ENCODE measurements at regions not wholly inside any gene's neighbourhood (a gene's known extent, or its start where the extent isn't known, plus 50 kb on each side); places are given as distances from the start of the nearest gene placed in this dataset.

GRCh38 chr18:67200665-67201064 lies 315.9 kb downstream of the DSEL start:
- Mint-ChIP-seq H3K4me3 (no peak overlapping the region), H3K27ac (no peak overlapping the region), H3K36me3 (no peaks in the 10 kb centered on the region), H3K9me3 (ENCODE audit: low read depth) (no peaks in the 10 kb centered on the region), H3K27me3 (peaks cover 5% of the 10 kb centered on the region), H3K4me1 (ENCODE audit: low read depth) (no peaks in the 10 kb centered on the region)

- no peak overlapping the region for H3K27ac Mint-ChIP-seq
- H3K27me3 Mint-ChIP-seq = peaks cover 5% of the 10 kb centered on the region
- H3K4me1 Mint-ChIP-seq (ENCODE audit: low read depth) = peaks cover under 1% of the 10 kb centered on the region
- no peaks in the 10 kb centered on the region for H3K9me3 Mint-ChIP-seq (ENCODE audit: low read depth)
- H3K4me3 Mint-ChIP-seq = no peak overlapping the region
- H3K36me3 Mint-ChIP-seq = no peaks in the 10 kb centered on the region
These were observed 316.4 kb downstream of the DSEL start for GRCh38 chr18:67199993-67200617.

- Mint-ChIP-seq H3K27ac (no peak overlapping the region), H3K36me3 (no peaks in the 10 kb centered on the region), H3K4me1 (ENCODE audit: low read depth) (peaks cover 4% of the 10 kb centered on the region), H3K9me3 (ENCODE audit: low read depth) (no peaks in the 10 kb centered on the region), H3K27me3 (peaks cover 1% of the 10 kb centered on the region), H3K4me3 (no peak overlapping the region)
These were observed 321.6 kb downstream of the DSEL start for GRCh38 chr18:67194886-67195285.

- Mint-ChIP-seq H3K27me3 (peaks cover 2% of the 10 kb centered on the region), H3K4me3 (no peak overlapping the region), H3K9me3 (ENCODE audit: low read depth) (no peaks in the 10 kb centered on the region), H3K4me1 (ENCODE audit: low read depth) (peaks cover 4% of the 10 kb centered on the region), H3K27ac (no peak overlapping the region), H3K36me3 (no peaks in the 10 kb centered on the region)
These were observed 324.0 kb downstream of the DSEL start for GRCh38 chr18:67192535-67192934.

DNA sequence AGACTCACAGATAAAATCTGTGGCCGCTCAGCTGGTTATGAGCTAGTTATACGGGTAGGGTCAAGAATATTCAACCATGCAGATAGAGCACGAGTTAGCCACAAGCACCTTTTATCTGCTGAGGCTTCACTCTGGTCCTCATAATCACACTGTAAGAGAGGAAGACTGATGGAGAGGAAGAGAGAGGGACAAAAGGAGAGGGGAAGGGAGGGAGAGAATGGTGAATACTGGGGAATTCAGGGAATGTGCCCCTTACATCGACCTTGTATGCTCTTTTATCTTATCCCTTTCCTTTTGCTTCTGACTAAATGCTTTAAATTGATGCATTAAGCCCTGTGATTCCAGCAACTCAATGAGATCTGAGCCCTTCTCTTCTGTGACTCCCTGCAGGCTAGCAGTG lies 333.1 kb downstream of the DSEL start:
- Mint-ChIP-seq H3K27ac (no peak overlapping the region), H3K4me1 (ENCODE audit: low read depth) (no peaks in the 10 kb centered on the region), H3K4me3 (no peak overlapping the region), H3K27me3 (peaks cover 14% of the 10 kb centered on the region), H3K36me3 (no peaks in the 10 kb centered on the region), H3K9me3 (ENCODE audit: low read depth) (no peaks in the 10 kb centered on the region)

- no peak overlapping the region for H3K4me3 Mint-ChIP-seq
- H3K27me3 Mint-ChIP-seq = peaks cover 12% of the 10 kb centered on the region
- H3K27ac Mint-ChIP-seq = no peak overlapping the region
- no peaks in the 10 kb centered on the region for H3K9me3 Mint-ChIP-seq (ENCODE audit: low read depth)
- H3K4me1 Mint-ChIP-seq (ENCODE audit: low read depth) = no peaks in the 10 kb centered on the region
- H3K36me3 Mint-ChIP-seq = no peaks in the 10 kb centered on the region
These were observed 336.8 kb downstream of the DSEL start for GRCh38 chr18:67179726-67180125.

DNA sequence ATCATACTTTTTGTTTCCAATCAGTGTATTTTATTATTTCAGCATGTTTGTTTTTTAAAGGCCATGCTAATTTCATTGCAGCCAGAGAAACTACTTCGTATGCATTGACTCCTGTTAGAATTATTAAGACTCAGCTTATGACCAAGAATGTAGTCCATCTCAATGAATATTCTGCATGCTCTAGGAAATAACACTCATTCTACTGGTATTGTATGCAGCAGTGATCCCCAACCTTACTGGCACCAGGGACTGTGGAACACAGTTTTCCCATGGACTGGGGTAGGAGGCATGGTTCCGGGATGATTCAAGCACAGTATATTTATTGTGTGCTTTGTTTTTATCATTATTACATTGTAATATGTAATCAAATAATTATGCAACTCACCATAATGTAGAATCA lies 356.9 kb downstream of the DSEL start:
- H3K4me3 Mint-ChIP-seq = no peak overlapping the region
- no peaks in the 10 kb centered on the region for H3K36me3 Mint-ChIP-seq
- H3K4me1 Mint-ChIP-seq (ENCODE audit: low read depth) = no peaks in the 10 kb centered on the region
- H3K27me3 Mint-ChIP-seq = no peaks in the 10 kb centered on the region
- H3K27ac Mint-ChIP-seq = no peak overlapping the region
- H3K9me3 Mint-ChIP-seq (ENCODE audit: low read depth) = no peaks in the 10 kb centered on the region

- H3K4me1 Mint-ChIP-seq (ENCODE audit: low read depth) = no peaks in the 10 kb centered on the region
- no peak overlapping the region for H3K27ac Mint-ChIP-seq
- H3K36me3 Mint-ChIP-seq = no peaks in the 10 kb centered on the region
- no peak overlapping the region for H3K4me3 Mint-ChIP-seq
- no peaks in the 10 kb centered on the region for H3K9me3 Mint-ChIP-seq (ENCODE audit: low read depth)
- H3K27me3 Mint-ChIP-seq = no peaks in the 10 kb centered on the region
These were observed 361.5 kb downstream of the DSEL start for GRCh38 chr18:67154979-67155378.

GRCh38 chr18:67151366-67151765 lies 365.2 kb downstream of the DSEL start:
- H3K36me3 Mint-ChIP-seq = no peaks in the 10 kb centered on the region
- no peaks in the 10 kb centered on the region for H3K9me3 Mint-ChIP-seq (ENCODE audit: low read depth)
- no peaks in the 10 kb centered on the region for H3K4me1 Mint-ChIP-seq (ENCODE audit: low read depth)
- H3K4me3 Mint-ChIP-seq = no peak overlapping the region
- H3K27ac Mint-ChIP-seq = no peak overlapping the region
- no peaks in the 10 kb centered on the region for H3K27me3 Mint-ChIP-seq

DNA sequence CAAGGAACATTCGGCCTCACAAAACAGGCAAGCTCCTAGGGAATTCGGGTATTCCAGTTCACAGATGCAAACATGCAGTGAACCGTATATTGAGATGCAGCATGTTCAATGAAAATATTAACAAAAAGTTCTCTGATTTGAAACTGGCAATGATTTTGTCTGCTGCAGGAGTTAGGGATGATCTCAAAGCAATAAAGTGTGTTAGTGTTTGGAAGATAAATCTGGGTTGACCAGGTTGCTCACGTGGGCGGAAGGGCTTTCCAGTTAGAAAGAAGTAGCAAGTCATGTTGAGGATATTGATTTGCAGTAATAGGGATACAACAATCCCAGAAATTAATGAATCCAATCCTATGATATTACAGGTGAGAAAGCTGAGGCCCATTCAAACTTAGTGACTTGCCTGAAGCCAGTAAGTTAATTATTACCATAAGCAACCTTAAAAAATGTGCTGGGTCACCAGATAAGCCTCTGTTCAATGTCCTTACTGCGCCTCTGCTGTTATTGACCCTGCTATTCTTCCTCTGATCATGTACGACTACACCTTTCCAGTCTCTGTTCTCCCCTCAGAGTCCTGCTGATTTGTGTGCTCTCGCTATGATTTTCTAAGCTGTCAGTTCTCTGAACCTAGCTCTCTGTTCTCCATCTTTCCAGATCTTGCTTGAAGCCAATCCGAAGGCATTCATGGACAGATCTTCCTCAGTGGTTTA lies 370.8 kb downstream of the DSEL start:
- no peaks in the 10 kb centered on the region for H3K4me1 Mint-ChIP-seq (ENCODE audit: low read depth)
- no peak overlapping the region for H3K27ac Mint-ChIP-seq
- H3K27me3 Mint-ChIP-seq = no peaks in the 10 kb centered on the region
- H3K9me3 Mint-ChIP-seq (ENCODE audit: low read depth) = no peaks in the 10 kb centered on the region
- no peak overlapping the region for H3K4me3 Mint-ChIP-seq
- no peaks in the 10 kb centered on the region for H3K36me3 Mint-ChIP-seq

DNA sequence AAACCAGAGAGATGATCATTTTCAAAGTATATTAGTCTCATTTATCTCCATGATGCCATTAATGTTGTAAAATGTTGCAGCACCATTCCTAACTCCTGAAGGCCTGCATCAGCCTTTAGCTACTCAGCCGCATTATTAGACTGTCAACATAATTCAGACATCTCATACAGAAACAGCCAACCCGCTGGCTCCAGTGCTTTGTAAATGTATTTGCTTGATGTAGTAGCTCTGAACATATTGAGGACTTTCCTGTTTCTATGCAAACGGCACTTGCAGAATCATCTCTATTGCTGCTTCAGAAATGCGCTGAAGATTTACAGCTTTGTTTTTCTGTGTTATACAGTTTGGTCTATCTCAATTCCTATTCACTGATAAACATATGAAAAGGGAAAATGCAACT lies 372.2 kb downstream of the DSEL start:
- no peaks in the 10 kb centered on the region for H3K27me3 Mint-ChIP-seq
- no peak overlapping the region for H3K27ac Mint-ChIP-seq
- no peaks in the 10 kb centered on the region for H3K9me3 Mint-ChIP-seq (ENCODE audit: low read depth)
- H3K36me3 Mint-ChIP-seq = no peaks in the 10 kb centered on the region
- no peaks in the 10 kb centered on the region for H3K4me1 Mint-ChIP-seq (ENCODE audit: low read depth)
- H3K4me3 Mint-ChIP-seq = no peak overlapping the region

- Mint-ChIP-seq H3K27me3 (no peaks in the 10 kb centered on the region), H3K4me1 (ENCODE audit: low read depth) (no peaks in the 10 kb centered on the region), H3K4me3 (no peak overlapping the region), H3K27ac (no peak overlapping the region), H3K36me3 (no peaks in the 10 kb centered on the region), H3K9me3 (ENCODE audit: low read depth) (no peaks in the 10 kb centered on the region)
These were observed 373.5 kb downstream of the DSEL start for GRCh38 chr18:67143028-67143427.

- no peak overlapping the region for H3K27ac Mint-ChIP-seq
- no peaks in the 10 kb centered on the region for H3K4me1 Mint-ChIP-seq (ENCODE audit: low read depth)
- no peak overlapping the region for H3K4me3 Mint-ChIP-seq
- H3K36me3 Mint-ChIP-seq = no peaks in the 10 kb centered on the region
- no peaks in the 10 kb centered on the region for H3K27me3 Mint-ChIP-seq
- no peaks in the 10 kb centered on the region for H3K9me3 Mint-ChIP-seq (ENCODE audit: low read depth)
These were observed 373.9 kb downstream of the DSEL start for GRCh38 chr18:67142604-67143003.

DNA sequence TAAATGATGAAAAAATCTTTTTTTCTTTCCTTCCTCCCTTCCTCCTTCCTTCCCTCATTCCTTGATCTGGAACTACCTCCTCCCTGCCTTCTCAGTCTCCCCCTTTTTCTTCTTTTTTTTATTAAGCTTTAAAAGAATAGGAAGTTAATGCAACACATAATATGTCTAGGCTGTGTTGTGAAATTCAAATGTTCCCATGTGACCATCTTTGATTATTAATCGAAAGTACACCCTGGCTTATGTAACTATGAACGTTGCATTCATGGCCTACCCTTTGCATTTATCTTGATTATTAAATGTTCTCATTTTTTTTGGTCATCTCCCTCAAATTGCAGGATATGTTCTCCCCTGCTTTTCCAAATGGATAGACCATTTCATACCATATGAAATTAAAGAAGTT lies 376.0 kb downstream of the DSEL start:
- no peak overlapping the region for H3K27ac Mint-ChIP-seq
- H3K27me3 Mint-ChIP-seq = no peaks in the 10 kb centered on the region
- no peak overlapping the region for H3K4me3 Mint-ChIP-seq
- H3K36me3 Mint-ChIP-seq = no peaks in the 10 kb centered on the region
- H3K4me1 Mint-ChIP-seq (ENCODE audit: low read depth) = no peaks in the 10 kb centered on the region
- no peaks in the 10 kb centered on the region for H3K9me3 Mint-ChIP-seq (ENCODE audit: low read depth)

DNA sequence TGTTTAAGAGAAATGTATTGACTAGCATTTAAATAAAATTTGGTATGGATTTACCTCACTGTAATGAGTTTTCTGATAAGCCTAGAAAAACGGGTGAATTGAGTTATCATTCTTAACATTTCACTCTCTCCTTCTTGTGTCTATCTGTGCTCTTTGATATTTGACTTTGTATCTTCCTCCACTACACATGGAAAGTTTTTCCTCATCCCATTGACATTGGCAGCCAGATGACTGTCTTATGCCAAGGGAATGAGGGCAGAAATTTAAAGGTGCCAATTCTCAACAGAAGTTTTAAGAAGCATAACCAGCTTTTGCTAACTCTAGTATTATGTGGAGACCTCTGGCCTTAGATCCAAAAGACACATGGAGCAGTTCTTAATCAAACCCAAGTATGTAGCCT lies 376.6 kb downstream of the DSEL start:
- H3K27ac Mint-ChIP-seq = no peak overlapping the region
- H3K9me3 Mint-ChIP-seq (ENCODE audit: low read depth) = no peaks in the 10 kb centered on the region
- no peaks in the 10 kb centered on the region for H3K4me1 Mint-ChIP-seq (ENCODE audit: low read depth)

DNA sequence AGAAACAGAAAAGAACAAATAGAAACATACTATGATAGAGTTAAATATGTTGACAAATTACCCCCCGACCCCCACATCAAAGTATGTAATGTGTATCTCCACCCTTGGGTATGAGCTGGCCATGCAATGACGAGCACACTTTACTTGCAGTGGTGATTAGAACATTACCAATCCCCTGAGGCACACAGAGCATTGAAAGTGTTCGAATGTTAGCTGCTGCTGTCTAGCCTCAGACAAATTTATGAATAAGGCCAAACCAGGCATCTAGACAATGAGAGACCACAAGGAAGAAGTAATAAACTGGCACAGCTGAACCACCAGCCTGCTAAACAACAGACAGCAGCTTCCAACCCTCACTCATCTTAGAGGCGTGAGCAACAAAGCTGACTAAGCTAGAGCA lies 380.5 kb downstream of the DSEL start:
- H3K36me3 Mint-ChIP-seq = no peaks in the 10 kb centered on the region
- no peak overlapping the region for H3K27ac Mint-ChIP-seq
- no peaks in the 10 kb centered on the region for H3K4me1 Mint-ChIP-seq (ENCODE audit: low read depth)
- H3K27me3 Mint-ChIP-seq = no peaks in the 10 kb centered on the region
- no peak overlapping the region for H3K4me3 Mint-ChIP-seq
- no peaks in the 10 kb centered on the region for H3K9me3 Mint-ChIP-seq (ENCODE audit: low read depth)

More for the DNA sequence above, 376.6 kb downstream of the DSEL start:
- H3K27me3 Mint-ChIP-seq = no peaks in the 10 kb centered on the region
- no peaks in the 10 kb centered on the region for H3K36me3 Mint-ChIP-seq
- H3K4me3 Mint-ChIP-seq = no peak overlapping the region
